ENCODE measurements at regions not wholly inside any gene's neighbourhood (a gene's known extent, or its start where the extent isn't known, plus 50 kb on each side); places are given as distances from the start of the nearest gene placed in this dataset.

- Mint-ChIP-seq H3K4me1 (ENCODE audit: unreplicated experiment) (peaks cover 17% of the 10 kb centered on the region), H3K4me3 (ENCODE audit: unreplicated experiment) (no peak overlapping the region), H3K9me3 (ENCODE audit: unreplicated experiment) (no peaks in the 10 kb centered on the region), H3K27me3 (ENCODE audit: unreplicated experiment) (no peaks in the 10 kb centered on the region), H3K36me3 (ENCODE audit: unreplicated experiment) (peaks cover 10% of the 10 kb centered on the region), H3K27ac (ENCODE audit: unreplicated experiment) (no peak overlapping the region)
- no peak for DNase-seq (ENCODE audit: extremely low spot score, unreplicated experiment)
- TF ChIP-seq CTCF (IDR thresholded peaks at IDR 0.05) = no peak
Measured at GRCh38 chr9:109922617-109923470, 142.8 kb downstream of the PALM2AKAP2 start.

- no peak for TF ChIP-seq CTCF (IDR thresholded peaks at IDR 0.05)
- H3K27ac Mint-ChIP-seq (ENCODE audit: unreplicated experiment) = no peak overlapping the region
- DNase-seq (ENCODE audit: extremely low spot score, unreplicated experiment) = no peak
- peaks cover 11% of the 10 kb centered on the region for H3K4me1 Mint-ChIP-seq (ENCODE audit: unreplicated experiment)
- no peaks in the 10 kb centered on the region for H3K9me3 Mint-ChIP-seq (ENCODE audit: unreplicated experiment)
- no peak overlapping the region for H3K4me3 Mint-ChIP-seq (ENCODE audit: unreplicated experiment)
- peaks cover 10% of the 10 kb centered on the region for H3K36me3 Mint-ChIP-seq (ENCODE audit: unreplicated experiment)
- H3K27me3 Mint-ChIP-seq (ENCODE audit: unreplicated experiment) = no peaks in the 10 kb centered on the region
Measured at GRCh38 chr9:109923471-109923760, 143.4 kb downstream of the PALM2AKAP2 start.

GRCh38 chr9:109923806-109924205, 143.8 kb downstream of the PALM2AKAP2 start:
- Mint-ChIP-seq H3K27ac (ENCODE audit: unreplicated experiment) (no peak overlapping the region), H3K27me3 (ENCODE audit: unreplicated experiment) (no peaks in the 10 kb centered on the region), H3K4me3 (ENCODE audit: unreplicated experiment) (no peak overlapping the region), H3K36me3 (ENCODE audit: unreplicated experiment) (peaks cover 11% of the 10 kb centered on the region), H3K4me1 (ENCODE audit: unreplicated experiment) (peaks cover 8% of the 10 kb centered on the region), H3K9me3 (ENCODE audit: unreplicated experiment) (no peaks in the 10 kb centered on the region)
- no peak for DNase-seq (ENCODE audit: extremely low spot score, unreplicated experiment)
- no peak for TF ChIP-seq CTCF (IDR thresholded peaks at IDR 0.05)

GRCh38 chr9:109925799-109926198, 145.8 kb downstream of the PALM2AKAP2 start:
- no peaks in the 10 kb centered on the region for H3K4me1 Mint-ChIP-seq (ENCODE audit: unreplicated experiment)
- no peaks in the 10 kb centered on the region for H3K27me3 Mint-ChIP-seq (ENCODE audit: unreplicated experiment)
- no peaks in the 10 kb centered on the region for H3K9me3 Mint-ChIP-seq (ENCODE audit: unreplicated experiment)
- H3K4me3 Mint-ChIP-seq (ENCODE audit: unreplicated experiment) = no peak overlapping the region
- no peak for DNase-seq (ENCODE audit: extremely low spot score, unreplicated experiment)
- TF ChIP-seq CTCF (IDR thresholded peaks at IDR 0.05) = no peak
- H3K36me3 Mint-ChIP-seq (ENCODE audit: unreplicated experiment) = peaks cover 22% of the 10 kb centered on the region
- no peak overlapping the region for H3K27ac Mint-ChIP-seq (ENCODE audit: unreplicated experiment)

GRCh38 chr9:109926421-109926869, 146.4 kb downstream of the PALM2AKAP2 start:
- no peaks in the 10 kb centered on the region for H3K27me3 Mint-ChIP-seq (ENCODE audit: unreplicated experiment)
- H3K4me1 Mint-ChIP-seq (ENCODE audit: unreplicated experiment) = no peaks in the 10 kb centered on the region
- DNase-seq (ENCODE audit: extremely low spot score, unreplicated experiment) = no peak
- H3K27ac Mint-ChIP-seq (ENCODE audit: unreplicated experiment) = no peak overlapping the region
- no peaks in the 10 kb centered on the region for H3K9me3 Mint-ChIP-seq (ENCODE audit: unreplicated experiment)
- no peak overlapping the region for H3K4me3 Mint-ChIP-seq (ENCODE audit: unreplicated experiment)
- peaks cover 22% of the 10 kb centered on the region for H3K36me3 Mint-ChIP-seq (ENCODE audit: unreplicated experiment)
- TF ChIP-seq CTCF (IDR thresholded peaks at IDR 0.05) = no peak

All from osteocyte (in vitro differentiated cells).